ACC112 (cell line): ENCODE measurements at regions not wholly inside any gene's neighbourhood (a gene's known extent, or its start where the extent isn't known, plus 50 kb on each side); places are given as distances from the start of the nearest gene placed in this dataset.

Experiments
- H2AFZ ChIP-seq: fragments of 200-600 bp; sonication (generic); one replicate; pipeline ENCODE4 v1.6.0; 2017; ENCODE audit warnings: antibody characterized with exemption, low read length; ENCODE audit not compliant: unreplicated experiment
- H3K27ac ChIP-seq: fragments of 200-600 bp; sonication (generic); 2 replicates; pipeline ENCODE4 v1.5.1; 2014; ENCODE audit warnings: low read depth, mild to moderate bottlenecking, antibody characterized with exemption, low read length, moderate library complexity
- H3K27me3 ChIP-seq: fragments of 200-600 bp; sonication (generic); 2 replicates; pipeline ENCODE4 v1.6.1; 2014; ENCODE audit warnings: mild to moderate bottlenecking, antibody characterized with exemption, low read length, moderate library complexity, mixed read lengths; ENCODE audit not compliant: insufficient read depth
- H3K36me3 ChIP-seq: fragments of 200-600 bp; sonication (generic); 2 replicates; pipeline ENCODE4 v1.6.1; 2016; ENCODE audit warnings: mild to moderate bottlenecking, antibody characterized with exemption, low read length, moderate library complexity, mixed read lengths; ENCODE audit not compliant: insufficient read depth
- H3K4me1 ChIP-seq: fragments of 200-600 bp; sonication (generic); one replicate; pipeline ENCODE4 v1.6.1; 2016; ENCODE audit warnings: low read length, mixed read lengths; ENCODE audit not compliant: insufficient read depth, unreplicated experiment, control insufficient read depth
- H3K4me3 ChIP-seq: fragments of 200-600 bp; sonication (generic); 2 replicates; pipeline ENCODE4 v1.5.1; 2014; ENCODE audit warnings: mild to moderate bottlenecking, low read depth, low read length
- H3K79me2 ChIP-seq: fragments of 200-600 bp; sonication (generic); one replicate; pipeline ENCODE4 v1.6.0; 2016; ENCODE audit warnings: low read length; ENCODE audit not compliant: control insufficient read depth, unreplicated experiment, insufficient read depth

DNA sequence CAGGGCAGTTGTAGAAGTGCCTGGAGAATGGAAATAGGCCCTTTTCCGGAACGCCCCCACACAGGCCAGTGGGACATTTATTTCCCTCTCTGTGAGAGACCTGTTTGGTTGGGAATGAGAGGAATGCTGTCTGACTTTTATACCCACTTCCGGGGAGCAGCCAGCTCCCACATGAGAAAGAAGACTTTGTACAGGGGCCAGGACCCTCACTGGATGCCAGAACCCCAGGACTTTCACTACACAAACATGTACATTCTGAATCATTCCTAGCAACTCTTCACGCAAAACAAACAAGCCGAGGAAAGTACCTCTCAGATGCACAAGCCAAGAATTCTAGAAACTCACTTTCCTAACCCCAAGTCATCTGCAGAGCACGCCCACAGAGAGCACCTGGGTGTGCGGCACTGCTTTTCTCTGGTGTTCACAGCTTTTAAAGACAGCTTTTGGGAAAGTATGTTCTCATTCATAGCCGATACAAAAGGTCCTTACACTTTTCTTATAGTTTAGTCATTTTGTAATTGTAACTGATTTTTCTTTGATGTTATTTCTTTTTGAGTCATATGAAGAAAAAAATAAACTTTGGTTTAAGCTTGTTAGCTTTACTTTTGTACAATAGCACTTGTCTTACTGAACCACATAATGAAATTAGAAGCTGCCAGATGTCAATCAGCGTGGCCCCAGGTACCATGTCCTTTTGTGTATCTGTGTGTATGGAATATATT lies 856.1 kb upstream of the ID2 start:
- H3K4me3 ChIP-seq, result no peak overlapping the region
- H3K27ac ChIP-seq, result peak overlapping the region; percentile 73
- H2AFZ ChIP-seq, result peak overlapping the region; percentile 38
- no peaks in the 10 kb centered on the region for H3K27me3 ChIP-seq
- H3K4me1 ChIP-seq, result peaks cover 13% of the 10 kb centered on the region
- H3K79me2 ChIP-seq, result no peaks in the 10 kb centered on the region
- no peaks in the 10 kb centered on the region for H3K36me3 ChIP-seq

GRCh38 chr2:7826656-7827055 lies 855.2 kb upstream of the ID2 start:
- Histone ChIP-seq H2AFZ (no peak overlapping the region), H3K36me3 (no peaks in the 10 kb centered on the region), H3K4me3 (no peak overlapping the region), H3K79me2 (no peaks in the 10 kb centered on the region), H3K4me1 (peaks cover 13% of the 10 kb centered on the region), H3K27ac (peak overlapping the region; percentile 73; the same call in 1 of the 2 replicates), H3K27me3 (no peaks in the 10 kb centered on the region)

- Histone ChIP-seq H2AFZ (no peak overlapping the region), H3K36me3 (no peaks in the 10 kb centered on the region), H3K27ac (no peak overlapping the region), H3K4me3 (no peak overlapping the region), H3K27me3 (no peaks in the 10 kb centered on the region), H3K4me1 (peaks cover 13% of the 10 kb centered on the region), H3K79me2 (no peaks in the 10 kb centered on the region)
Observed at GRCh38 chr2:7829241-7829640, 852.6 kb upstream of the ID2 start.

- Histone ChIP-seq H3K4me1 (peaks cover 8% of the 10 kb centered on the region), H2AFZ (no peak overlapping the region), H3K27me3 (no peaks in the 10 kb centered on the region), H3K27ac (no peak overlapping the region), H3K79me2 (no peaks in the 10 kb centered on the region), H3K36me3 (no peaks in the 10 kb centered on the region), H3K4me3 (no peak overlapping the region)
Observed at GRCh38 chr2:7830616-7831015, 851.2 kb upstream of the ID2 start.

- H3K36me3 ChIP-seq, result no peaks in the 10 kb centered on the region
- no peaks in the 10 kb centered on the region for H3K27me3 ChIP-seq
- H3K27ac ChIP-seq, result no peak overlapping the region
- H2AFZ ChIP-seq, result no peak overlapping the region
- H3K4me3 ChIP-seq, result no peak overlapping the region
- H3K79me2 ChIP-seq, result no peaks in the 10 kb centered on the region
- H3K4me1 ChIP-seq, result peaks cover 2% of the 10 kb centered on the region
Observed at GRCh38 chr2:7835151-7835550, 846.7 kb upstream of the ID2 start.

- no peaks in the 10 kb centered on the region for H3K27me3 ChIP-seq
- H2AFZ ChIP-seq, result no peak overlapping the region
- H3K79me2 ChIP-seq, result no peaks in the 10 kb centered on the region
- no peaks in the 10 kb centered on the region for H3K36me3 ChIP-seq
- H3K4me3 ChIP-seq, result no peak overlapping the region
- H3K27ac ChIP-seq, result no peak overlapping the region
- peaks cover 2% of the 10 kb centered on the region for H3K4me1 ChIP-seq
Observed at GRCh38 chr2:7835693-7836680, 845.9 kb upstream of the ID2 start.

GRCh38 chr2:7837237-7837760 lies 844.6 kb upstream of the ID2 start:
- Histone ChIP-seq H3K79me2 (no peaks in the 10 kb centered on the region), H3K27me3 (no peaks in the 10 kb centered on the region), H3K4me1 (peaks cover 5% of the 10 kb centered on the region), H3K36me3 (no peaks in the 10 kb centered on the region), H3K27ac (no peak overlapping the region), H2AFZ (no peak overlapping the region), H3K4me3 (no peak overlapping the region)

GRCh38 chr2:7838669-7839068 lies 843.2 kb upstream of the ID2 start:
- peaks cover 5% of the 10 kb centered on the region for H3K4me1 ChIP-seq
- H3K4me3 ChIP-seq, result no peak overlapping the region
- H3K36me3 ChIP-seq, result no peaks in the 10 kb centered on the region

DNA sequence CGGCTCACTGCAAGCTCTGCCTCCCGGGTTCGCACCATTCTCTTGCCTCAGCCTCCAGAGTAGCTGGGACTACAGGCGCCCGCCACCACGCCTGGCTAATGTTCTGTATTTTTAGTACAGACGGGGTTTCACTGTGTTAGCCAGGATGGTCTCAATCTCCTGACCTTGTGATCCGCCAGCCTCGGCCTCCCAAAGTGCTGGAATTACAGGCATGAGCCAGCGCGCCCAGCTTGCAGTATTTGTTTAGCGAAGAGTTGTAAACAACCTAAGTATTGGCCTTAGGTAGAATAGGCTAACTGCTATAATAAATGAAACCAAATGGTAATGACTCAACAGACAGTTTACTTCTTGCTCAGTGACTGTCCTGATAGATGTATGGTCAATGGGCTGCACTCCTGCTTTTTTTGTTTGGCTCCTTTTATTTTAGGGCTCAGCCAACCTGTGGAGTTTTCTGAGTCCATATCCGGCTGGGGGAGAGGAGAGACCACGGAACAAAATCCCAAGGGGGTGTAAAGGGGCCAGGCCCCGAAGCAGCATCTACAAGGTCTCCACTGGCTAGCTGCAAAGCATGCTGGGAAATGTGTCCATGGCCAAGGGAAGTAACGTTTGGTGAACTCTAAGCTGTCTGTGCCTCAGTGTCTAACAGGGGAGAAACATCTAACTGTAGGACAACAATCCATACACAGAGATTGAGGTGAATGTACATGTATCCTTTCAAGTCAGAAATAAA lies 841.0 kb upstream of the ID2 start:
- no peak overlapping the region for H3K27ac ChIP-seq

More at GRCh38 chr2:7838669-7839068, 843.2 kb upstream of the ID2 start:
- no peak overlapping the region for H3K27ac ChIP-seq
- H3K79me2 ChIP-seq, result no peaks in the 10 kb centered on the region
- no peaks in the 10 kb centered on the region for H3K27me3 ChIP-seq
- H2AFZ ChIP-seq, result no peak overlapping the region

DNA sequence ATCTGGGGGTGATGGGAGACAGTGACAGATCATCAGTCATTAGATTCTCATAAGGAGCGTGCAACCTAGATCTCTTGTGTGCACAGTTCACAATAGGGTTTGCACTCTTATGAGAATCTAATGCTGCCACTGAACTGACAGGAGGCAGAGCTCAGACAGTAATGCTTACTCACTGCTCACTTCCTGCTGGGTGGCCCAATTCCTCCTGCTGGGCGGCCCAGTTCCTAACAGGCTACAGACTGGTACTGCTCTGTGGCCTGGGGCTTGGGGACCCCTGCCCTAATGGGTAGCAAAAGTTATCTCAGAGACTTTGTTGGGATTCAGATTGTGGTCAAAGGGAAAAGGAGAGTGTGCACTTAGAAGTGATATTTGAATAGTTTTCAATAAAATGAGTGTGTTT lies 840.1 kb upstream of the ID2 start:
- no peak overlapping the region for H3K4me3 ChIP-seq
- H3K79me2 ChIP-seq, result no peaks in the 10 kb centered on the region
- no peaks in the 10 kb centered on the region for H3K27me3 ChIP-seq
- no peak overlapping the region for H2AFZ ChIP-seq
- H3K36me3 ChIP-seq, result no peaks in the 10 kb centered on the region
- peaks cover 22% of the 10 kb centered on the region for H3K4me1 ChIP-seq
- H3K27ac ChIP-seq, result no peak overlapping the region

More for the DNA sequence above, 841.0 kb upstream of the ID2 start:
- no peak overlapping the region for H3K4me3 ChIP-seq
- no peaks in the 10 kb centered on the region for H3K36me3 ChIP-seq
- H3K4me1 ChIP-seq, result peaks cover 21% of the 10 kb centered on the region
- no peak overlapping the region for H2AFZ ChIP-seq
- no peaks in the 10 kb centered on the region for H3K79me2 ChIP-seq
- no peaks in the 10 kb centered on the region for H3K27me3 ChIP-seq
